Stimulated activated CD4-positive, alpha-beta T cell treated with anti-CD3 and anti-CD28 coated beads, Interleukin-2, amount 100 ng/mL, for 24 hours (primary cell): ENCODE measurements at regions not wholly inside any gene's neighbourhood (a gene's known extent, or its start where the extent isn't known, plus 50 kb on each side); places are given as distances from the start of the nearest gene placed in this dataset.

Source experiments
- DNase-seq, 2 donors: peaks; one replicate each; pipeline ENCODE4 v3.0.0-alpha.2; 2020

DNA sequence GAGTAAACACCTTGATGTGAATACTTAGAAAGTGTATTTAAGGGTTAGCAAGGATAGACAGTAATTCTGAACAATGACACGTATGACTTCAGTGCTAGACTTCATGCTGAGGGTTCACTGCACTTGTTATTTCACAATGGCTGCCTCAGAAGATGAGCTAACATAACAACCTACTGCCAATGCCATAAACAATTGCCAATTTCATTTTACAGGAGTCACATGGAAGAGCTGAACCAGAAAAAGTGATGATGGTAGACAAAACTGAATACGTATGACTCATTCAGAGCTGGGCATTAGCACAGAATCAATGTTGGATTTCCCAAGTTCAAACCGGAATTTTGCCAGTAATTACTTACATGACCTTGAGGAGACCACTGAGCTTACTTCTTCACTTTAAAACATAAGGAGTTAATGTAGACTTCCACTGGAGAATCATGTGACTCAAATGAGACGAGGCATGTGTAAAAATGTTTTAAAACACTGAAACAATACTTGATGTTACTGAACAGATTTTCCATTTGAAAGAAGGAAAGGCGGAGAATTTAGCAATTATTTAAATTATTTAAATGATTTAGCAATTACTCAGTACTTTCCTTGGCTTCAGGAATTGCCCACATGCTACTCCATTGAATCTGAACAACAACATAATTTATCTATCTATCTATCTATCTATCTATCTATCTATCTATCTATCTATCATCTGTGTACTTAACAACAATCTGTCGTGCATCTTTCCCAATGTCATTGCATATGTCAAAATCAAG lies 868.5 kb upstream of the SLIT2 start:
- DNase-seq = no peak

DNA sequence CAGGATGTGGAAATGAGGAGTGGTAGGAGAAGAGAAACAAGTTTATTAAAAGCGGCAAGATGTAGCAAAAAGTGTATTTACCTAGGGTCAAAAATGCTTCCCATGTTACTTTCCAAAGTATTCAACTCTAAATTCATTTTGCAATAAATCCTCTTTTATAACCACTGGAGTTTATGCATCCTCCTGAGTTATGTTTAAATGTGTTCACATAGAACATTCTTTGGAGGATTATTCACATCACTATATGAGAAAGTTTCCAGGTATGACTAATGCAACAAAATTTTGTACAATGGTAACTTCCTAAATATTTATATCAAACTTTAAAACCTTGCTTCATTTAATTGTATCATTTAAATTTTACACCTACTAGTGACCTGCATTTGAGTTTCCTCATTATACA lies 870.6 kb upstream of the SLIT2 start:
- no peak for DNase-seq

GRCh38 chr4:19380600-19380999 lies 871.1 kb upstream of the SLIT2 start:
- DNase-seq = no peak

- no peak for DNase-seq
Observed at GRCh38 chr4:19379191-19379708, 872.5 kb upstream of the SLIT2 start.

DNA sequence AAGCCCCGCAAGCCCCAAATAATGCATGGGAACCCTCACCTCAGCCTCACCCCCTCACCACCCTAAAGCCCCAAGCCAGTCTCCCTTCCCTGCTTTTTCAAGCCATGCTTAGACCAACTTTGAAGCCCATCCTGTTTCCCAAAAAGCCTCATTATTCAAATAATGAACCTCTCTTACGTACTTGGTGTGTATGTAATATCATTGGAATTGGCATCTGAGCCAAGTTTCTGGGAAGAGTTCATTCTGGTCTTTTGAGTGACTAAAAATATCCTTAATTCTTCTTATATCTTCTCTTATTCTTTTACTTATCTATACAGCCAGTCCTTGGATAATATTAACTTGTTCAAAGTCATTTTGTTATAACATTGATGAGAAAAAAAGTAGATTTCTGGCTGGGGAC lies 875.8 kb upstream of the SLIT2 start:
- no peak for DNase-seq

- DNase-seq = no peak
Observed at GRCh38 chr4:19375136-19375804, 876.4 kb upstream of the SLIT2 start.

GRCh38 chr4:19372390-19372789 lies 879.3 kb upstream of the SLIT2 start:
- DNase-seq = no peak

DNA sequence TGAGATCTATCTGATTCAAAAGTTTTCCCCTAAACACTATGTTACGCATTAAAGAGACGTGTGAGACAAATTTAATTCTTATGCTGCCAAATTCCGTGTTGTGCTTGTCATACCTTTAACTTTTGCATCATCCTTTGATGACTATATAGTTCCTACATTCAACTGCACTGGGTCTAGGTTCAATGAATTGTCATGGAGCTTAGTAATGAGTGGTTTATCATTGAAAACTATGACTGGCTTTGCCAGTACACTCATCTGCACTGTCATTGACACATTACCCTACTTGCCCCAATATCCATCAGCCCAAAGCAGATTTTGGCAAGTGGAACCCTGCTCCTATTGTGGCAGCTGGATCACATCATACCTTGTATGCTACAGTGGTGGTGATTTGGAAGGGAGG lies 882.9 kb upstream of the SLIT2 start:
- DNase-seq = no peak

DNA sequence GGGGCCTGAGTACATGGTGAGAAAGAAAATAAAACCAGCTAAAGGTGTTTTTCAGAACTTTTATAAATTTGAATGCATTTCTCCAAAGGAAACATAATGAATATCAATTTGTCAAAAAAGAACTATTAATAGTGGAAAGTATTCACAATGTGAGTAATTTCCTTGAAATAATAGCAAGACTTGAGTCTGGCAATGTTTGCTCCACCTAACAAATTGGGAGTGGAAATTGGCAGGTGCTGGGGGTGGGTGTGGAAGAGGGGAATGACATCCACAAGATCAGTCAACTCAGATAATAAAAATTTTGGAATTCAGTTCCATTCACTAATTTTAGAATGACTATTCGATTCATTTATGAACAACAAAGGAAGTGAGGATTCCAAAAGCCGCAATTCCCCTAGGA lies 884.8 kb upstream of the SLIT2 start:
- DNase-seq = no peak

- DNase-seq = no peak
Observed at GRCh38 chr4:19358015-19358414, 893.7 kb upstream of the SLIT2 start.

DNA sequence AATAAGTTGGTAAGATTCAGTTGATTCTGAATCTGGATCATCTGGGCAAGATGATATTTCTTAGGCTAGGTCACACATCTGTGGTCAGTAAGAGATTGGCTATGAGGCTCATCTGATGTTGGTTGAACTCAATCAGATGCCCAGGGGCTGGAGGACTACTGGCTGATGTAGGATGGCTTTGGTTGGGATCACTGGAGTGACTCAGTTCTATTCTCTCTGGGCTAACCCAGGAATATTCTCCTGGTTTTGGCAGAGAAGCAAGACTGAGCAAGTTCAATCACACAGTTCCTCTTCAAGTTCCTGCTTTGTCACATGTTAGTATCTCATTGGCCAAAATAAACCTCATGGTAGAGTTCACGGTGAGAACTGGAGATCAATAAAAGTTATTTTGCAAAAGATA lies 902.3 kb upstream of the SLIT2 start:
- DNase-seq = no peak

DNA sequence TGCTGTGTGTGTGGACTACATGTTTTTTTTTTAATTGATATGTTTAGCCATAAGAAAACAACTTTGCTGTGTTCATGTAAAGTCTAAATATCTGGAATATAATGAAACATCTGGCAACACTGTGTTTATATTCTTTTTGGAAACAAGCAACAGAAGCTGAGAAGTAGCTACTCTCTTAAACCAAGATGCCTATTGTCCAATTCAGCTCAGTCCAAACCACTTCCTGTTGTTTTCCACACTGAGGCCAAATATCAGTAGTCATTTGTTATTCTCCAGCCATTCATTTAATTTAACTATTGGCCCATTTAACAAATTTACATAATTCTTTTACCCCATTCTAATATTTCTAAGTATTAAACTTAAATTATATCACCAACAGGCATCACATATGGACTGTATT lies 903.0 kb upstream of the SLIT2 start:
- no peak for DNase-seq

GRCh38 chr4:19346636-19347035 lies 905.1 kb upstream of the SLIT2 start:
- DNase-seq = no peak

GRCh38 chr4:19329631-19330030 lies 922.1 kb upstream of the SLIT2 start:
- DNase-seq = no peak

- DNase-seq = no peak
Observed at GRCh38 chr4:19329077-19329476, 922.6 kb upstream of the SLIT2 start.

DNA sequence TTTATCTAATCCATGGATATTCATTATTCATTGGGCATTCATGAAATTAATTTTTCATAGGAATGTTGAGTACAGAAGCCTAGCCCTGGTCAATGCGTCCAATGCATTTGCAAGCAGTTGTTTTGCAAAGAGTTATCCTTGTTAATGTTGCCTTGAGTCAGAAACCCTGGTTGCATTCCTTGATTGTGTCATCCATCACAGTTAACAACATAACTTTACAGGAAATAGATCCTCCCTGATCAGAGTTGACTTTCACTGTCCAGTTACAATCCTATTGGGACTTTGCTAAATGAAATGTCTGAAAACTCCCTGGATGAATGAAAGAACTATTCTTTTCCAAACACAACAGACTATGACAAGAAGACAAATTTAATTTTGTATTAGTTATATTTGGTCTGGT lies 924.3 kb upstream of the SLIT2 start:
- no peak for DNase-seq

- no peak for DNase-seq
Observed at GRCh38 chr4:19324184-19324583, 927.5 kb upstream of the SLIT2 start.

- DNase-seq = no peak
Observed at GRCh38 chr4:19319607-19320006, 932.1 kb upstream of the SLIT2 start.

GRCh38 chr4:19317377-19317776 lies 934.3 kb upstream of the SLIT2 start:
- DNase-seq = no peak

DNA sequence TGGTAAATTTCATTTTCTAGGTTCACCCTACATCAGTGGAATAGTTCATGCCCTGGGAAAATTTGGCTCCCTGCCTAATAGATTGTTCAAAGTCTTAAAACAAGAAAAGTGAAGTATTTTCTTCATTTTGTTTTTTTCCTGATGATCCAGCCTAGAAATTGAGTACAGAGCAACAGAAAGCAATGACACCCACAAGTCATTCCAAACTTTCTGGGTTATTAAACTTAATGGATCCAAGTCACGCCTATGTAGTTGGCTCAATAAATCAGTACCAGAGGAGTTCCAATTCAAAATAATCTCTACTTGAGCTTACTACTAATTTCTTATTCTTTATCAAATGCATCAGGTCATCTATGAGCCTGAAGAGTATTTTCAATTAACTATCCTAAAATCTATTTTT lies 937.6 kb upstream of the SLIT2 start:
- no peak for DNase-seq

- no peak for DNase-seq
Observed at GRCh38 chr4:19309378-19309777, 942.3 kb upstream of the SLIT2 start.

GRCh38 chr4:19304028-19304427 lies 947.7 kb upstream of the SLIT2 start:
- no peak for DNase-seq

DNA sequence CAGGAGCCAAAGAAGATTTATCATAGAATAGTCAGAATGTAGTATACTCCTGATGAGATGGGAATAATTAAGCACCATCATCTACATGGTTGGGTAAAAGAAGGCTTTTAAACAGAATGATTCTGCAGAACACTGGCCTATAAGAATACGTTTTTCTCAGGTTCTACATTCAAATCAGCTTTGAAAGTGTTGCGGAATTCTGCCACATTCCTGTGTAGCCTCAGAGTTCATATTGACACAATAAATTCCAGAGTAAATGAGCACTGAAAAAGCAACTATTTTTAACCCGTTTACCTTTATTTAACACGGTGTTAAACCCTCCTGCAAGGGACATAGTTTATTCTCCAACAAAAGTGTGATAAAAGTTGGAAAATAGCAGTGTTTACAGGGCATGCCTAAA lies 950.2 kb upstream of the SLIT2 start:
- DNase-seq = no peak

DNA sequence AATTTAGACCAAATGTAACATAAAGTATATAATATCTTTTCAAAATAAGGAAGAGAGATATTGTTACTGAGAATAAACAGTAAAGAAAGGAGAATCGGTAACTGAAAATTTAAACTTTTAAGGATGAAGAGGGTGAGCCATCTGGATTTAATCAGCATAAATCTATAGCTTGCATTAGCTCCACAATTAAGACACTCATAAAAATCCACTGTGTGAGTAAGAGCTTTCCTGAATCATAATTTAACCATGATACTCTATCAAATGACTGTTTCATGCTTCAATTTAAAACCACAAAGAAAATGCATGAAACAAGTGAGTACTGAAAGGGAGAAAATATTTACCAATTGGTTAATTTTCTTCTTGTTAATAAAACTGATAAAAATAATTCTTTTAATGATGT lies 951.5 kb upstream of the SLIT2 start:
- DNase-seq = no peak

DNA sequence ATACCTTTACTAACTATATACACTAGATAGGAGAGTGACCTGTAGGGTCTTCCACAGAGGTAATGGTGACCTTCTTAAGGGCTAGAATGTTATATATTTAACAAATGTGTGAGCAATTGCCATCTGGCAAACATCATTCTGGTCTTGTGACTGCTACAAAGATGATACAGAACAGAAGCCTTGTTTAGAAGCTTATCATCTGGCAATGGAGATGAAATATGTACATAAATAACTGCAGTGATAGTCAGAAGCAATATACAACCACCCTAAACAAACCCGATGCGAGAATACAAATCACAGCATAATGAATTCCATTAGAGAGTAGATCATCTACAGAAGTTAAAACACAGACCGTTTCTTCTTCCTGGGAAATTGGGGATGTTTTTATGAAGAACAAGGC lies 952.7 kb upstream of the SLIT2 start:
- DNase-seq = no peak
